Spleen (tissue), 7 donors: ENCODE measurements at regions not wholly inside any gene's neighbourhood (a gene's known extent, or its start where the extent isn't known, plus 50 kb on each side); places are given as distances from the start of the nearest gene placed in this dataset.

Experiments
- POLR2AphosphoS5 ChIP-seq, 3 donors: sonication (generic); formaldehyde crosslinking; IDR thresholded peaks; one replicate each; pipeline ENCODE4 v1.5.1; 2017; ENCODE audit warnings: antibody characterized with exemption in 3 of 3
- TF ChIP-seq, protein P1 (sequence below), 11 experiments: fragments of 200-600 bp in 7 of 11; fragments of 450-650 bp in 4 of 11; sonication (generic) in 4 of 11; IDR thresholded peaks in 8 of 11; conservative IDR thresholded peaks in 3 of 11; 1 replicate in 7 of 11; 2 replicates in 4 of 11; pipeline versions ENCODE4 v1.4.0 to v1.8.0; 2016 to 2021; ENCODE audit warnings: antibody characterized with exemption in 11 of 11, inconsistent platforms in 4 of 11, mild to moderate bottlenecking in 1 of 11
- donor health status: DM: no; HTN: no; CAD: no; lungs with moderate emphysema.
- donor health status: DM: no; HTN: no; CAD: no.
- donor health status: DM: no; HTN: no; CAD: no.

DNA sequence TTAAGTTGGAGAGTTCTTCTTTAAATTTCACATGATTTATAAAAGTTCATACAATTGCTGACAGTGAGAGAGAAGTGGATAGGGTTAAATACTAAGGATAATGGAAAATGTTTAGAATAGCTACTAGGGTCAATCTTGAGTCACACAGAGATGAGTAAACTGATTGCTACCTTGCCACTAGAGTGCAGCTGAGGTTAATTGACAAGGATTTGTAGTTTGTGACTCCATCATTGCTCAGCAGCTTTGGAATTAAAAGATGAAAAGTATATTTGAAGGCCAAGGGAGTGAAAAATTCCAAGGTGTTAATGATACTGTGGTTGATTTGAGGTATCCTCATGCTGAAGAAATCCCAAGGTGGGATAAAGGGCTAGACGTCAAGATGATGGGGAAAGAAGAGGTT is 524.0 kb downstream of the UTRN start:
- TF ChIP-seq, protein P1, sequence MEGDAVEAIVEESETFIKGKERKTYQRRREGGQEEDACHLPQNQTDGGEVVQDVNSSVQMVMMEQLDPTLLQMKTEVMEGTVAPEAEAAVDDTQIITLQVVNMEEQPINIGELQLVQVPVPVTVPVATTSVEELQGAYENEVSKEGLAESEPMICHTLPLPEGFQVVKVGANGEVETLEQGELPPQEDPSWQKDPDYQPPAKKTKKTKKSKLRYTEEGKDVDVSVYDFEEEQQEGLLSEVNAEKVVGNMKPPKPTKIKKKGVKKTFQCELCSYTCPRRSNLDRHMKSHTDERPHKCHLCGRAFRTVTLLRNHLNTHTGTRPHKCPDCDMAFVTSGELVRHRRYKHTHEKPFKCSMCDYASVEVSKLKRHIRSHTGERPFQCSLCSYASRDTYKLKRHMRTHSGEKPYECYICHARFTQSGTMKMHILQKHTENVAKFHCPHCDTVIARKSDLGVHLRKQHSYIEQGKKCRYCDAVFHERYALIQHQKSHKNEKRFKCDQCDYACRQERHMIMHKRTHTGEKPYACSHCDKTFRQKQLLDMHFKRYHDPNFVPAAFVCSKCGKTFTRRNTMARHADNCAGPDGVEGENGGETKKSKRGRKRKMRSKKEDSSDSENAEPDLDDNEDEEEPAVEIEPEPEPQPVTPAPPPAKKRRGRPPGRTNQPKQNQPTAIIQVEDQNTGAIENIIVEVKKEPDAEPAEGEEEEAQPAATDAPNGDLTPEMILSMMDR (IDR thresholded peaks at IDR 0.05 in 8 of 11, conservative IDR thresholded peaks at IDR 0.05 in 3 of 11), result no peak
- no peak for TF ChIP-seq POLR2AphosphoS5 (IDR thresholded peaks at IDR 0.05)
